Heart left ventricle (tissue), 16 donors: ENCODE measurements at regions not wholly inside any gene's neighbourhood (a gene's known extent, or its start where the extent isn't known, plus 50 kb on each side); places are given as distances from the start of the nearest gene placed in this dataset.

Source experiments
- ATAC-seq, 4 donors: fragments of 200-7000 bp; cut with Tn5 transposase; one replicate each; pipeline ENCODE4 v1.9.1; 2020 to 2022; ENCODE audit warnings: moderate library complexity in 4 of 4, mild to moderate bottlenecking in 3 of 4, moderate number of reproducible peaks in 1 of 4
- DNase-seq, 5 donors: peaks; one replicate each; pipeline ENCODE4 v3.0.0-alpha.2; 2020
- H3K27ac ChIP-seq, 12 donors: fragments of 200-600 bp; sonication (generic) in 4 of 12; one replicate each; pipeline versions ENCODE4 v1.5.0 to v1.8.0; 2016 to 2022; ENCODE audit warnings: mild to moderate bottlenecking in 2 of 12
- H3K27me3 ChIP-seq, 9 donors: fragments of 200-600 bp; sonication (generic) in 2 of 9; one replicate each; pipeline versions ENCODE4 v1.5.1 to v1.8.0; 2016 to 2022; ENCODE audit warnings: mild to moderate bottlenecking in 3 of 9
- H3K36me3 ChIP-seq, 9 donors: fragments of 200-600 bp; sonication (generic) in 2 of 9; one replicate each; pipeline versions ENCODE4 v1.5.0 to v1.8.0; 2018 to 2022; ENCODE audit warnings: mild to moderate bottlenecking in 2 of 9
- H3K4me1 ChIP-seq, 12 donors: fragments of 200-600 bp; sonication (generic) in 4 of 12; one replicate each; pipeline versions ENCODE4 v1.5.0 to v1.8.0; 2016 to 2022; ENCODE audit warnings: mild to moderate bottlenecking in 3 of 12
- H3K4me3 ChIP-seq, 12 donors: fragments of 200-600 bp; sonication (generic) in 4 of 12; one replicate each; pipeline versions ENCODE4 v1.5.0 to v1.8.0; 2017 to 2022; ENCODE audit warnings: mild to moderate bottlenecking in 9 of 12, moderate library complexity in 4 of 12
- H3K9me3 ChIP-seq, 12 donors: fragments of 200-600 bp; sonication (generic) in 4 of 12; one replicate each; pipeline versions ENCODE4 v1.5.0 to v1.8.0; 2016 to 2022; ENCODE audit warnings: mild to moderate bottlenecking in 1 of 12
- POLR2A ChIP-seq, 2 donors: fragments of 450-650 bp; IDR thresholded peaks; one replicate each; pipeline ENCODE4 v1.6.1; 2017; ENCODE audit warnings: antibody characterized with exemption in 2 of 2, mild to moderate bottlenecking in 2 of 2, moderate library complexity in 2 of 2
- WGBS, 4 donors: extraction: QIAGEN DNeasy Blood & Tissue Kit in 2 of 4; methylation state at CpG; one replicate each; pipeline versions ENCODE4 v1.1.5 to v1.1.7; 2013 to 2018; 5-methylcytosine and 5-hydroxymethylcytosine counted together
- intact Hi-C, 10 donors: fragments of 100-400 bp; cut with DNase I; formaldehyde crosslinking; loops; one replicate each; pipeline versions ENCODE4 v1.11.1 to v1.14.2; 2022
- TF ChIP-seq, protein P1 (sequence below), 12 donors: fragments of 200-600 bp; sonication (generic) in 4 of 12; IDR thresholded peaks; one replicate each; pipeline versions ENCODE4 v1.5.0 to v1.8.0; 2018 to 2022; ENCODE audit warnings: antibody characterized with exemption in 12 of 12, mild to moderate bottlenecking in 5 of 12
- donor health status: ischemic (EF 13 %, LVEDD 7.1; RV severe dilation, severe dysfunction).
- donor health status: healthy with polysubstance abuse.
- donor health status: DM: no; HTN: yes; CAD: no.
- donor health status: DM: no; HTN: no; CAD: no.
- donor health status: ischemic (EF 25% LVEDD 6.9; RV normal size, moderate dysfunction).
- donor health status: ischemic (EF 25% LVEDD 5.7; RV mildly dilated, moderate dysfunction).
- donor health status: healthy.
- donor health status: DM: yes; HTN: yes; CAD: no.
- donor health status: ischemic (EF 35%, LVEDD 5.7; RV mildly dilated, moderate dysfunction).
- donor health status: nonischemic (EF 11% LVEDD 7.7; RV severe dilation, severe dysfunction).
- donor health status: DM: yes; HTN: yes; CAD: no.
- donor health status: PGD.
- donor health status: ischemic (EF 29% LVEDD 5.4; RV normal size, mild dysfunction).
- donor health status: nonischemic (EF 23%, LVEDD 6.1; RV moderate dilation, normal function).

DNA sequence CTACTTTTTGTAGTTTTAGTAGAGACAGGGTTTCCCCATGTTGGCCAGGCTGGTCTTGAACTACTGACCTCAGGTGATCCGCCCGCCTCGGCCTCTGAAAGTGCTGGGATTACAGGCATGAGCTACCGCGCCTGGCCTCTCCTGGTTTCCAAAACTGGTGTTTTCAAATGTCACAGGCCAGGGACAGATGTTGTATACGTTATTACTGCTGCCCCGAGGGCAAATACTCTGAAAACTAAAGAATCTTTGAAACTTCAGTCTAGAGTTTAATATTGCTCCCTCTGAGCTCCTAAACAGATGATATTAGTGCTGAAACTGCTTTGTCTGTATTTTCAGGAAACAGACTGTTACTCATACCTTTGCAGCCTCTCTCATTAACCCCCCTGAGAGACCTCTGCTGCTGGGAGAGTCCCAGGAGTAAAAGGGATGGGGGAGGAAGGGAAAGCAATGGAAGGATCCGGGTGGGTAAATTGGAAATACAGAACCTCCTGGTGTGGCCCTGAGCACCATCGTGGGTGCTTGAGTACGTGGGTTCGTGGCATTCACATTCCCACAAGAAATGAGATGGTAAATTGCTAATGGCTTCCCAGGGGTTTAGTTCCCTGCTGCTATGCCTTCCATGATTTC is 96.3 kb upstream of the IGF1R start:
- 74 to 82% (median 76%) methylated on average over 11 of the region's 11 CpGs for WGBS, 4 donors
- Histone ChIP-seq H3K27ac (no peak overlapping the region), H3K9me3 (no peaks in the 10 kb centered on the region), H3K36me3 (no peaks in the 10 kb centered on the region), H3K27me3 (peaks cover 0 to 33% (median 10%) of the 10 kb centered on the region in 9 donors), H3K4me1 (peaks cover 0 to 21% (median 9%) of the 10 kb centered on the region in 12 donors), H3K4me3 (no peak overlapping the region)
- ATAC-seq: no peak
- intact Hi-C loops: loop anchor here in 1 of 10 donors (10.0 kb wide), 1 partner anchor 53 kb away; no protein-coding TSS in a partner anchor
- no peak for TF ChIP-seq POLR2A (IDR thresholded peaks at IDR 0.05)
- TF ChIP-seq, protein P1, sequence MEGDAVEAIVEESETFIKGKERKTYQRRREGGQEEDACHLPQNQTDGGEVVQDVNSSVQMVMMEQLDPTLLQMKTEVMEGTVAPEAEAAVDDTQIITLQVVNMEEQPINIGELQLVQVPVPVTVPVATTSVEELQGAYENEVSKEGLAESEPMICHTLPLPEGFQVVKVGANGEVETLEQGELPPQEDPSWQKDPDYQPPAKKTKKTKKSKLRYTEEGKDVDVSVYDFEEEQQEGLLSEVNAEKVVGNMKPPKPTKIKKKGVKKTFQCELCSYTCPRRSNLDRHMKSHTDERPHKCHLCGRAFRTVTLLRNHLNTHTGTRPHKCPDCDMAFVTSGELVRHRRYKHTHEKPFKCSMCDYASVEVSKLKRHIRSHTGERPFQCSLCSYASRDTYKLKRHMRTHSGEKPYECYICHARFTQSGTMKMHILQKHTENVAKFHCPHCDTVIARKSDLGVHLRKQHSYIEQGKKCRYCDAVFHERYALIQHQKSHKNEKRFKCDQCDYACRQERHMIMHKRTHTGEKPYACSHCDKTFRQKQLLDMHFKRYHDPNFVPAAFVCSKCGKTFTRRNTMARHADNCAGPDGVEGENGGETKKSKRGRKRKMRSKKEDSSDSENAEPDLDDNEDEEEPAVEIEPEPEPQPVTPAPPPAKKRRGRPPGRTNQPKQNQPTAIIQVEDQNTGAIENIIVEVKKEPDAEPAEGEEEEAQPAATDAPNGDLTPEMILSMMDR (IDR thresholded peaks at IDR 0.05): no peak
- DNase-seq: no peak

DNA sequence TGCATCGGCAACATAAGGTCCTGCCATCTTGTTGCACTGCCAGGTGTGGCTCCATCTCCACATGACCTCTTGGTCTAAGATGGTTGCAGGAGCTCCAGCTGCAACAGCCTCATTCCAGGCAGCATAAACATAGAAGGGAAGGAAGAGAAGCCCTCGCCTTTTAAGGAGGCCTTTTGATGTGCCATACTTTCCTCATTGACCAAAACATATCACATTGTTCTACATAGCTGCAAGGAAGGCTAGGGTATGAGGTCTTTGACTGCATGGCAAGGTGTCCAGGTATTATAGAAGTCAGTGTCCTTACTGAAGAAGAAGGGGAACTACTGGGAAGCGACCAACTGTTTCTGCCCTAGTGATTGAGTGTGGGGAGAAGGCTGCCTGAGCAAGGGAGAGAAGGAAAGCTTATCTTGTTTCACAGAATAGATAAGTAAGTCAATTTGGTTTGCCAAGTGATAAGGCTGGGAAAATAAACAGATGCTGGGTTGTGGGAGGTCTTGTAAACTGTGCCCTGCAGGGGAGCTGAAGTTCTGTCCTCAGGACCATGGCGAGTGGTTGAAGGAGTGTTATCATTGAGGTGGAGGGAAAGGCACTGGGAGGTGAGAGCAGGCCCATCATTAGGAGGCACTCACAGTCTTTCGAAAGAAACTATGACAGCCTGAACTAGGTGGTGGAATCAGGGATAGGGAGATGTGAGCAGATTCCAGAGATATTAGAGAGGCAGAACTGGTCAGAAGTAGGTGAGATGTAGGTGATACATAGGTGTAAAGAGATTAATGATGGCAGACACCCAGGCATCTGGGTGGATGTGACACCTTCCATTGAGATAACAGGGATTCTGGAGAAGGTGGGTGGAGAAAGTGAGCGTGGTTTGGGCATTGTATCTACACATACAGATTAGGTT is 93.8 kb upstream of the IGF1R start:
- no peaks in the 10 kb centered on the region for H3K9me3 ChIP-seq
- WGBS, 4 donors: 47 to 57% (median 53%) methylated on average over 6 of the region's 6 CpGs
- TF ChIP-seq POLR2A (IDR thresholded peaks at IDR 0.05): no peak
- TF ChIP-seq, protein P1 (IDR thresholded peaks at IDR 0.05): no peak
- no peak overlapping the region for H3K27ac ChIP-seq
- no peak for ATAC-seq
- H3K27me3 ChIP-seq: peaks cover 0 to 31% (median 6%) of the 10 kb centered on the region in 9 donors
- no peaks in the 10 kb centered on the region for H3K4me1 ChIP-seq
- no peak for DNase-seq
- H3K36me3 ChIP-seq: no peaks in the 10 kb centered on the region
- intact Hi-C loops: loop anchor here in 1 of 10 donors (10.0 kb wide), 1 partner anchor 50 kb away; no protein-coding TSS in a partner anchor
- H3K4me3 ChIP-seq: no peak overlapping the region

- Histone ChIP-seq H3K4me3 (no peak overlapping the region), H3K9me3 (no peaks in the 10 kb centered on the region), H3K27ac (no peak overlapping the region), H3K27me3 (peaks cover 0 to 36% (median 6%) of the 10 kb centered on the region in 9 donors), H3K36me3 (no peaks in the 10 kb centered on the region), H3K4me1 (no peaks in the 10 kb centered on the region)
- ATAC-seq (no peak), DNase-seq (no peak)
- TF ChIP-seq, protein P1 (IDR thresholded peaks at IDR 0.05): no peak
- TF ChIP-seq POLR2A (IDR thresholded peaks at IDR 0.05): no peak
- intact Hi-C loops: loop anchor here in 1 of 10 donors (10.0 kb wide), 1 partner anchor 50 kb away; no protein-coding TSS in a partner anchor
These were observed 93.2 kb upstream of the IGF1R start for GRCh38 chr15:98555173-98555515.

- intact Hi-C loops: loop anchor here in 1 of 10 donors (10.0 kb wide), 1 partner anchor 48 kb away; no protein-coding TSS in a partner anchor
- Histone ChIP-seq H3K4me3 (no peak overlapping the region), H3K4me1 (no peaks in the 10 kb centered on the region), H3K36me3 (no peaks in the 10 kb centered on the region), H3K9me3 (no peaks in the 10 kb centered on the region), H3K27me3 (peaks cover 0 to 40% (median 6%) of the 10 kb centered on the region in 9 donors), H3K27ac (no peak overlapping the region)
- DNase-seq (no peak), ATAC-seq (no peak)
- 81 to 97% (median 87%) methylated on average over 4 of the region's 4 CpGs for WGBS, 4 donors
- TF ChIP-seq POLR2A (IDR thresholded peaks at IDR 0.05): no peak
- TF ChIP-seq, protein P1 (IDR thresholded peaks at IDR 0.05): no peak
These were observed 92.0 kb upstream of the IGF1R start for GRCh38 chr15:98556321-98556720.
